Thymus (tissue), 11 donors: ENCODE measurements at regions not wholly inside any gene's neighbourhood (a gene's known extent, or its start where the extent isn't known, plus 50 kb on each side); places are given as distances from the start of the nearest gene placed in this dataset.
"Not testable (repeated sequence)": the region's sequence is repeated elsewhere in the genome, so short reads cannot be mapped to it uniquely, and the experiment has no call there.

ENCODE experiments used
- DNase-seq, 9 donors: peaks; one replicate each; pipeline ENCODE4 v3.0.0-alpha.2; 2013; ENCODE audit warnings: low spot score in 9 of 9, low read depth in 6 of 9, missing footprints in 1 of 9
- H3K27ac ChIP-seq, 2 donors: one replicate each; pipeline ENCODE4 v1.5.1; 2013; ENCODE audit warnings: control low read depth in 1 of 2, low read depth in 1 of 2, low read length in 1 of 2, mild to moderate bottlenecking in 1 of 2, moderate library complexity in 1 of 2
- H3K27me3 ChIP-seq, 2 donors: one replicate each; pipeline ENCODE4 v1.5.1; 2013; ENCODE audit warnings: low read length in 1 of 2; ENCODE audit not compliant: control insufficient read depth in 2 of 2, insufficient read depth in 1 of 2
- H3K36me3 ChIP-seq, 2 donors: one replicate each; pipeline ENCODE4 v1.5.1; 2013; ENCODE audit warnings: low read length in 1 of 2, mild to moderate bottlenecking in 1 of 2, moderate library complexity in 1 of 2; ENCODE audit not compliant: control insufficient read depth in 2 of 2, insufficient read depth in 2 of 2
- H3K4me1 ChIP-seq, 2 donors: one replicate each; pipeline ENCODE4 v1.5.1; 2013; ENCODE audit warnings: low read length in 2 of 2; ENCODE audit not compliant: control insufficient read depth in 2 of 2, insufficient read depth in 2 of 2
- H3K4me3 ChIP-seq, 2 donors: one replicate each; pipeline ENCODE4 v1.5.1; 2013; ENCODE audit warnings: low read length in 2 of 2, control low read depth in 1 of 2, mild to moderate bottlenecking in 1 of 2
- H3K9me3 ChIP-seq, 2 donors: one replicate each; pipeline ENCODE4 v1.5.1; 2013; ENCODE audit warnings: low read length in 1 of 2, mild to moderate bottlenecking in 1 of 2; ENCODE audit not compliant: control insufficient read depth in 2 of 2, insufficient read depth in 1 of 2
- WGBS: extraction: QIAGEN DNeasy Blood & Tissue Kit; methylation state at CpG from one replicate; pipeline ENCODE4 v1.1.7; 2013; 5-methylcytosine and 5-hydroxymethylcytosine counted together
- donor health status: healthy.

DNA sequence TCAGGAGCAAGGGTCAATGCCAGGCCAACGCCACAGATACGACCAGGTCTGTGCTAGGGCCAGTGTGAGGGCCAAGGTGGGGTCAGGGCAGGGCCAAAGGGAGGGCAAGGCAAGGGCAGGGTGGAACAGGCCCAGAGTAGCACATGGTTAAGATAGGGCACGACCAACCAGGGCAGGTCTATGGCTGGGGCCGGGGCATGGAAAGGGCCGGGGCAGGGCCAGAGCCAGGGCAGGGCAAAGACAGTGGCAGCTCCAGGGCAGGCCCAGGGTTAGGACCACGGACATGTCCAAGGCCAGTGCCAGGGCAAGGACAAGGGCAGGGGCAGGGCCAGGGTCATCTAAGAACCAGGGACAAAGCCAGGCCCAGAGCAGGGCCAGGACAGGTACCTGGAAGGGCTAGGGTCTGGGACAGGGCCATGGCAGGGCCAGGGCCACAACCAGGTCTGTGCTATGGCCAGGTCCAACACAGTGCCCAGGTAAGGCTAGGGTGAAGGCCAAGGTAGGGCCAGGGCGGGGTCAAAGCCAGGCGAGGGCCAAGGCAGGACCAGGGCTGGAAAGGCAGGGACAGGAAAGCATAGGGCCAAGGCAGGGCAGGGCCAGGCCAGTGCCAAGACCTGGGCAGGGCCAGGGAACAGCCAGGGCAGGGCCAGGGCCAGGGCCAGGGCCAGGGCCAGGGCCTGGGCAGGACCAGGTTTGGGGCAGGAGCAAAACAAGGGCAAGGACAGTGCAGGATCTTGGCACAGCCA, 404.7 kb downstream of the ZNF33B start:
- 87% methylated on average over 8 of the region's 8 CpGs for WGBS
- not testable (repeated sequence) for H3K4me3 ChIP-seq, H3K27me3 ChIP-seq, H3K27ac ChIP-seq, DNase-seq, H3K4me1 ChIP-seq, H3K36me3 ChIP-seq
- peaks cover 1 to 37% of the 10 kb centered on the region in 2 donors for H3K9me3 ChIP-seq

- H3K27ac ChIP-seq, H3K36me3 ChIP-seq, H3K4me3 ChIP-seq, H3K27me3 ChIP-seq, DNase-seq, H3K4me1 ChIP-seq: not testable (repeated sequence)
- WGBS: 87% methylated on average over 1 of the region's 1 CpG
- H3K9me3 ChIP-seq: peaks cover 1 to 37% of the 10 kb centered on the region in 2 donors
Measured at GRCh38 chr10:42232955-42233354, 405.4 kb downstream of the ZNF33B start.

DNA sequence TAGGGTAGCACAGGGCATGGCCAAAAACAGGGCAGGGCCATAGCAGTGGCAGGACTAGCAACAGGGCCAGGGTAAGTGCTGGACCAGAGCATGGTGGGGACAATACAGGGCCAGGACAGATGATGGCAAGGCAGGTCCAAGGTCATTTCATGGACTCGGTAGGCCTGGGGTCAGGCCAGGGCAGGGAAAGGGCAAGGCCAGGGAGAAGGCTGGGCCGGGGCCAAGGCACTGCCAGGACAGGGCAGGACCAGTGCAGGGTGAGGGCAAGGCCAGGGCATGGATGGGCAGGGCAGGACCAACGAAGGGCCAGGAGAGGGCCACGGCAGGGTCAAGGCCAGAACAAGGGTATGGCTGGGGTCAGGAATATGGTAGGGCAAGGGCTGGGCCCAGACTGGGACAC, 407.6 kb downstream of the ZNF33B start:
- 84% methylated on average over 4 of the region's 4 CpGs for WGBS
- H3K27ac ChIP-seq, DNase-seq, H3K27me3 ChIP-seq, H3K36me3 ChIP-seq, H3K4me1 ChIP-seq, H3K4me3 ChIP-seq: not testable (repeated sequence)
- H3K9me3 ChIP-seq: peaks cover 1 to 34% of the 10 kb centered on the region in 2 donors

DNA sequence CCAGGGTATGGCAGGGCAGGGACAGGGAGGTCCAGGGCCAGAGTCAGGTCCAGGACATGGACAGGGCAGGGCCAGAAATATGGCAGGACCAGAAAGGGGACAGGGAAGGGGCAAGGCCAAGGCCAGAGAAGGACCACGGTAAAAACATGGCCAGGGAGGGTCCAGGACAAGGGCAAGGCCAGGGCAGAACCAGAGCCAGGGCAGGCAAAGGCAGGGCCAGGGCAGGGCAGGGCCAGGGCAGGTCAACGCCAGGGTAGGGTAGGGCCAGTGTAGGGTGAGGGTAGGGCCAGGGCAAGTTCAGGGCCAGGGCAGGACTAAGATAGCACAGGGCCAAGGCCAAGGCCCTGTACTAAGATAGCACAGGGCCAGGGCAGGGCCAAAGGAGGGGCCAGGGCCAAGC, 408.3 kb downstream of the ZNF33B start:
- not testable (repeated sequence) for H3K27me3 ChIP-seq, DNase-seq, H3K4me3 ChIP-seq, H3K27ac ChIP-seq, H3K36me3 ChIP-seq, H3K4me1 ChIP-seq
- peaks cover 1 to 28% of the 10 kb centered on the region in 2 donors for H3K9me3 ChIP-seq
- WGBS: 74% methylated on average over 2 of the region's 2 CpGs

DNA sequence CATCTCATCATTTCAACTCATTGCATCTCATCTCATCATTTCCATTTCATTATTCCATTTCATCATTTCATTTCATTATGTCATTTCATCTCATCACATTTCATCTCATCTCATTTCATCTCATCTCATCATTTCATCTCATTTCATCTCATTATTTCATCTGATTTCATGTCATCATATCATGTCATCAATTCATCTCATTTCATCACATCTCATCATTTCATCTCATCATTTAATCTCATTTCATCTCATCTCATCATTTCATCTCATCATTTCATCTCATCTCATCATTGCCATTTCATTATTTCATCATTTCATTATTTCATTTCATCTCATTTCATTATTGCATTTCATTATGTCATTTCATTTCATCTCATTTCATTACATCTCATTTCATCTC, 410.5 kb downstream of the ZNF33B start:
- H3K4me1 ChIP-seq, H3K27ac ChIP-seq, H3K27me3 ChIP-seq, H3K36me3 ChIP-seq, DNase-seq, H3K4me3 ChIP-seq: not testable (repeated sequence)
- H3K9me3 ChIP-seq: peaks cover 1 to 19% of the 10 kb centered on the region in 2 donors

GRCh38 chr10:42193588-42193987, 444.8 kb downstream of the ZNF33B start:
- WGBS: 51% methylated on average over 3 of the region's 3 CpGs
- H3K4me3 ChIP-seq, H3K27me3 ChIP-seq, H3K9me3 ChIP-seq, H3K4me1 ChIP-seq, H3K27ac ChIP-seq, H3K36me3 ChIP-seq, DNase-seq: not testable (repeated sequence)

GRCh38 chr10:42192450-42192849, 445.9 kb downstream of the ZNF33B start:
- WGBS: 3% methylated on average over 4 of the region's 4 CpGs
- H3K4me1 ChIP-seq, H3K4me3 ChIP-seq, H3K27me3 ChIP-seq, DNase-seq, H3K36me3 ChIP-seq, H3K9me3 ChIP-seq, H3K27ac ChIP-seq: not testable (repeated sequence)

GRCh38 chr10:42187501-42188195, 450.7 kb downstream of the ZNF33B start:
- not testable (repeated sequence) for H3K4me1 ChIP-seq, H3K36me3 ChIP-seq, H3K27me3 ChIP-seq, H3K27ac ChIP-seq, H3K4me3 ChIP-seq, DNase-seq, H3K9me3 ChIP-seq
- WGBS: 83% methylated on average over 6 of the region's 6 CpGs

GRCh38 chr10:42177793-42178689, 460.3 kb downstream of the ZNF33B start:
- H3K27ac ChIP-seq, H3K4me1 ChIP-seq, H3K36me3 ChIP-seq, H3K9me3 ChIP-seq, DNase-seq, H3K4me3 ChIP-seq: not testable (repeated sequence)
- WGBS: 11% methylated on average over 30 of the region's 30 CpGs
- peaks cover 6 to 11% of the 10 kb centered on the region in 2 donors for H3K27me3 ChIP-seq
